ENCODE measurements at regions not wholly inside any gene's neighbourhood (a gene's known extent, or its start where the extent isn't known, plus 50 kb on each side); places are given as distances from the start of the nearest gene placed in this dataset.
"Not testable (repeated sequence)": the region's sequence is repeated elsewhere in the genome, so short reads cannot be mapped to it uniquely, and the experiment has no call there.

GRCh38 chr5:111973961-111974360, 217.0 kb upstream of the NREP start:
- no peak for DNase-seq

GRCh38 chr5:111972548-111972947, 215.6 kb upstream of the NREP start:
- no peak for DNase-seq

- no peak for DNase-seq
Measured at GRCh38 chr5:111972080-111972479, 215.1 kb upstream of the NREP start.

- no peak for DNase-seq
Measured at GRCh38 chr5:111968459-111968858, 211.5 kb upstream of the NREP start.

- DNase-seq: no peak
Measured at GRCh38 chr5:111967463-111967862, 210.5 kb upstream of the NREP start.

GRCh38 chr5:111966290-111966689, 209.3 kb upstream of the NREP start:
- DNase-seq: no peak

GRCh38 chr5:111963555-111963954, 206.6 kb upstream of the NREP start:
- no peak for DNase-seq

- DNase-seq: no peak
Measured at GRCh38 chr5:111962906-111963305, 205.9 kb upstream of the NREP start.

- no peak for DNase-seq
Measured at GRCh38 chr5:111961862-111962261, 204.9 kb upstream of the NREP start.

GRCh38 chr5:111960476-111961215, 203.7 kb upstream of the NREP start:
- no peak for DNase-seq

- DNase-seq: no peak
Measured at GRCh38 chr5:111958851-111959250, 201.9 kb upstream of the NREP start.

GRCh38 chr5:111956765-111957164, 199.8 kb upstream of the NREP start:
- DNase-seq: not testable (repeated sequence)

- no peak for DNase-seq
Measured at GRCh38 chr5:111954516-111955395, 197.8 kb upstream of the NREP start.

- no peak for DNase-seq
Measured at GRCh38 chr5:111953351-111954127, 196.5 kb upstream of the NREP start.

GRCh38 chr5:111952555-111952954, 195.6 kb upstream of the NREP start:
- DNase-seq: no peak

- no peak for DNase-seq
Measured at GRCh38 chr5:111950660-111951059, 193.7 kb upstream of the NREP start.

- DNase-seq: no peak
Measured at GRCh38 chr5:111948092-111948841, 191.3 kb upstream of the NREP start.

GRCh38 chr5:111946556-111946955, 189.6 kb upstream of the NREP start:
- DNase-seq: no peak

- no peak for DNase-seq
Measured at GRCh38 chr5:111945535-111945934, 188.5 kb upstream of the NREP start.

GRCh38 chr5:111942661-111943401, 185.8 kb upstream of the NREP start:
- DNase-seq: no peak

GRCh38 chr5:111942201-111942600, 185.2 kb upstream of the NREP start:
- no peak for DNase-seq

GRCh38 chr5:111937094-111937493, 180.1 kb upstream of the NREP start:
- no peak for DNase-seq

All from stimulated activated CD4-positive, alpha-beta T cell treated with anti-CD3 and anti-CD28 coated beads, Interleukin-2, amount 100 ng/mL, for 24 hours (primary cell).